Endothelial cell of hepatic sinusoid (primary cell): ENCODE measurements at regions not wholly inside any gene's neighbourhood (a gene's known extent, or its start where the extent isn't known, plus 50 kb on each side); places are given as distances from the start of the nearest gene placed in this dataset.

Source experiments
- in situ Hi-C: cut with HindIII; loops from 2 replicates; pipeline ENCODE4 v1.10.0; 2017; ENCODE audit warnings: low sequenced_read_pairs

- in situ Hi-C loops = no loop called here
These were observed 73.4 kb upstream of the BOD1 start for GRCh38 chr5:173689737-173690360.

DNA sequence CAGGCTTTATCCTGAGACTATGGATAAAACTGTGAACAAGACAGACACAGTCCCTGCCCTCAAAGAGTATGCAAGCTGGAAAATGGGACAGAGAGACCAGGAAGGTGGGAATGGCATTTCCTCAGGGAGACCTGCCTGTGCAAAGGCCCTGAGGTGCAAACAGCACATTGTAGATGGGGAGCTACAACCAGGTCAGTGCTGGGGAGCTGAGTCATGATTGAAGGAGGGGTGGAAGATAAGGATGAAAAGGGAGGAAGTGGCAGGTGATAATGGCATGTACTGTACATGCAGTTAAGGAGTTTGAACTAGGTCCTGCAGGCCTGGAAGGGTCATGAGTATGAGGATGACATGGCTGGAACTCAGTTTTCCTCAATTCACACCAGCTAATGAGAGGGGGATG lies 75.5 kb upstream of the BOD1 start:
- in situ Hi-C loops = no loop called here

DNA sequence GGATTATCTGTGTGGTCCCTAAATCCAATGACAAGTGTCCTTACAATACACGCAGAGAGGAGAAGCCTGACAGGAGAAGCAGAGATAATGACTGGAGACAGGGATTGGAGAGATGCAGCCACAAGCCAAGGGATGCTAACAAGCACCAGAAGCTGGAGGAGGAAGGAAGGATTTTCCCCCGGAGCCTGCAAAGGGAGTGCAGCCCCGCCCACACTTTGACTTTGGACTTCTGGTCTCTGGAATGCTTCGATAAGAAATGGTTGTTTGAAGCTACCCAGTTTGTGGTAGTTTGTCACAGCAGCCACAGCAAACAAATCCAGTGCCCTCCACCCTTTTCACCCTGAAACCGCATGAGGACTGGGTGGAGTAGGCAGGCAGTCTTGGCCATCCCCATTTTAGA lies 77.2 kb upstream of the BOD1 start:
- in situ Hi-C loops = no loop called here

- in situ Hi-C loops = no loop called here
These were observed 79.8 kb upstream of the BOD1 start for GRCh38 chr5:173696216-173696615.

DNA sequence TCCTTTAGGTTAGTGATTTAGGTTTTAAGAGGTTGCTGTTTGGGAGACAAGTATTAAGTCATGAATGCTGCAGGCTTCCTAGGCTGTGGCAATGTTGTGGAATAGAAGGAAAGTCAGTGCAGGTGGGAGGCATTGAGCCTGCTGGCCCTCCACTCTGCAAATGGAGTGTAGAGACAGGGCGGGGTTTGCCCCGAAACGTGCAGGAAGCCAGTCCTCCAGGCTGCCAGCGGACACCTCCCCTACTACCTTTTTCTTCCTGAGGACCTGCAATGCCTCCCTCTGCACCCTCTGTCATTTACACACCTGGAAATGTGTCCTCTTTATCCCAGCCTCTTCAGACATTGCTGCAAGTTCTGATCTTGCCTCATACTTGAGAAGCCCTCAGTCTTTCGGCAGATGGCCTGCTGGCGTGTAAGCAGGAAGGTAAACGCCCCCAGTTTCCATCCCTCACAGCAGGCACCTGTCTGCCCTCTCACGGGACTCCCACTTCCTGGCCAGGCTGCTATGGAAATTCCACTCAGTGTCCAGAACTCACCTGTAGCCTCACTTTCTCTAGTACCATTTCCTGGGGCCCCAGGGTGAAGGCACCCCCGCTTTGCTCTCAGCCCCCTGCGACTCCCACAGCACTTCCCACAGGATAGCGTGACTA lies 81.6 kb upstream of the BOD1 start:
- in situ Hi-C loops = no loop called here

- in situ Hi-C loops = loop anchor here (5.0 kb wide), 1 partner anchor 43 kb away; no protein-coding TSS in a partner anchor
These were observed 83.5 kb upstream of the BOD1 start for GRCh38 chr5:173699966-173700365.

- in situ Hi-C loops = loop anchor here (5.0 kb wide), 1 partner anchor 46 kb away; no protein-coding TSS in a partner anchor
These were observed 87.0 kb upstream of the BOD1 start for GRCh38 chr5:173703466-173703865.

DNA sequence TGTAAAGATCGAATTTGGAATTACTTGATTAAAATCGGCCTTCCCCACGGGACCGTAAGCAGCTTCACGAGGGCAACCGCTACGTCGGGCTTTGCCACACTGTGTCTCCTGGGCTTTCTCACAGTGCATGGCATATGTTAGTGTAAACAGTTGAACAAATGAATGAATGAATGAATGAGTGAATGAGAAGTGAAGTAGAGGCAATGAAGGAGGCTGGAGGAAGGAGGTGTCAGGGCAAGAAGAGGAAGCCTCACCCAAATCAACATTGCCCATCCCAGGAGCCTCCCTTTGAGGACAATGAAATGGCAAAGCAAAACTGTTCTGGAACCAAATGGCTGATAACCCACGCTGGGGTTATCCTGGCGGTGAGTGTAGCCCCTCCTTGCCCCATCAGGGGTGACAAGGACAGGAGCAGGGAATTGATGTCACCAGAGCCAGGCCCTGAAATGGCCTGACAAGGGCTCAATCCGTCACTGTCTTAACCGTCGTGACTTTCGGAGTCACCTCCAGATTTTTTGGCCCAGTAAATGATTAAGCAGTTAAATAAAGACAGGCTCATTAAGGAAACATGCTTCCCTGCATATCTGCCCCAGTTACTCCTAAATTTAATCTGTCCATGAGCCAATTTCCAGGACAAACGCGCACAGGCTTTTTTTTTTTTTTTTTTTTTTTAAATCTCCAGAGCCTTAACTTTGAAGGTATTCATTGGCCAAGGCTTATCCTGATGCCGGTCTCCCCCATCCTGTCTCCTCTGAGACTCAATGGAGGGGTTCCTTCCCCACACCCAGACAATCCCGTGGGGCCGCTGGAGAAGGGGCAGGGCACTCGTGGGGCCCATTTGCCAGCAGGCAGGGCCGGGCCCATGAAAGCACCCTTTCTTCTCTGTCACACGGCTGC lies 88.4 kb upstream of the BOD1 start:
- in situ Hi-C loops = loop anchor here (5.0 kb wide), 2 partner anchors 48 to 52 kb away; no protein-coding TSS in a partner anchor

- in situ Hi-C loops = loop anchor here (5.0 kb wide), 1 partner anchor 52 kb away; no protein-coding TSS in a partner anchor
These were observed 89.1 kb upstream of the BOD1 start for GRCh38 chr5:173705512-173706044.

DNA sequence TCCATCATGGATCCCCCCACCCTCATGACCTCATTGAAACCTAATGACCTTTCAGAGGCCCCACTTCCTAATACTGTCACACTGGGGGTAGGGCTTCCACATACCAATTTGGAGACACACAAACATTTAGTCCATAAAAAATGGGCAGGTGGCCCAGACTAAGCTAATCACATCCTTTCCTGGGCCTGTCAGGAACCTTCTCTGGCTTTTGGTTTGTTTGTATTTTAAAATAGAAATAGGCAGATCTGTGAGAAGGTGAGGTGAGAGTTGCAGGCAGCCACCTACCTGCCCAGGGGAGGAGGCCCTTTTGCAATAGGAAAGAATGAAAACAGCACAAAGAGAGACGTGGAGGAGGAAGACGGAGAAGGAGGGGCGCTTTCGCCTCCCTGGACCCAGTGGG lies 90.2 kb upstream of the BOD1 start:
- in situ Hi-C loops = loop anchor here (5.0 kb wide), 1 partner anchor 51 kb away; no protein-coding TSS in a partner anchor

- in situ Hi-C loops = loop anchor here (5.0 kb wide), 1 partner anchor 50 kb away; no protein-coding TSS in a partner anchor
These were observed 90.9 kb upstream of the BOD1 start for GRCh38 chr5:173707392-173707791.

DNA sequence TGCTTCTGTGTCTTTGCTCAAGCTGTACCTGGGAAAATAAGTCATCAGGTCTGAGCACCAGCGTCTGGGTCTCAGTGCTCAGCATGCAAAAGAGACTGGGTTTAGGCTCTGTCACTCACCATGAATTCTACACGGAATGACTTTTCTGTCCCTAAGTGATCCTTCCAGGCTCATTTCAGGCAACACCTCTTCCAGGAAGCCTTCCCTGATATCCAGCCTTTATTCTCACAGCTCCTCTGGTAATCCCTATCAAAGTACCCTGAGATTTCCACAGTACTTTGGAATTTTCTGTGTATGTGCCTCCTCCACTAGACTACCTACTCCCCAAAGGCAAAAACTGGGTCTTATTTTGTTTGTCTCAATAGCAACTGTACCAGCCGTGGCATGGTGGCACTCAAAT lies 92.7 kb upstream of the BOD1 start:
- in situ Hi-C loops = loop anchor here (5.0 kb wide), 1 partner anchor 48 kb away; no protein-coding TSS in a partner anchor

- in situ Hi-C loops = loop anchor here (5.0 kb wide), 2 partner anchors 48 to 93 kb away; no protein-coding TSS in a partner anchor
These were observed 93.3 kb upstream of the BOD1 start for GRCh38 chr5:173709761-173710160.

- in situ Hi-C loops = loop anchor here (5.0 kb wide), 1 partner anchor 92 kb away; no protein-coding TSS in a partner anchor
These were observed 94.1 kb upstream of the BOD1 start for GRCh38 chr5:173710528-173710927.

GRCh38 chr5:173711466-173711865 lies 95.0 kb upstream of the BOD1 start:
- in situ Hi-C loops = loop anchor here (5.0 kb wide), 1 partner anchor 91 kb away; no protein-coding TSS in a partner anchor

- in situ Hi-C loops = loop anchor here (5.0 kb wide), 1 partner anchor 90 kb away; no protein-coding TSS in a partner anchor
These were observed 96.2 kb upstream of the BOD1 start for GRCh38 chr5:173712609-173713175.

DNA sequence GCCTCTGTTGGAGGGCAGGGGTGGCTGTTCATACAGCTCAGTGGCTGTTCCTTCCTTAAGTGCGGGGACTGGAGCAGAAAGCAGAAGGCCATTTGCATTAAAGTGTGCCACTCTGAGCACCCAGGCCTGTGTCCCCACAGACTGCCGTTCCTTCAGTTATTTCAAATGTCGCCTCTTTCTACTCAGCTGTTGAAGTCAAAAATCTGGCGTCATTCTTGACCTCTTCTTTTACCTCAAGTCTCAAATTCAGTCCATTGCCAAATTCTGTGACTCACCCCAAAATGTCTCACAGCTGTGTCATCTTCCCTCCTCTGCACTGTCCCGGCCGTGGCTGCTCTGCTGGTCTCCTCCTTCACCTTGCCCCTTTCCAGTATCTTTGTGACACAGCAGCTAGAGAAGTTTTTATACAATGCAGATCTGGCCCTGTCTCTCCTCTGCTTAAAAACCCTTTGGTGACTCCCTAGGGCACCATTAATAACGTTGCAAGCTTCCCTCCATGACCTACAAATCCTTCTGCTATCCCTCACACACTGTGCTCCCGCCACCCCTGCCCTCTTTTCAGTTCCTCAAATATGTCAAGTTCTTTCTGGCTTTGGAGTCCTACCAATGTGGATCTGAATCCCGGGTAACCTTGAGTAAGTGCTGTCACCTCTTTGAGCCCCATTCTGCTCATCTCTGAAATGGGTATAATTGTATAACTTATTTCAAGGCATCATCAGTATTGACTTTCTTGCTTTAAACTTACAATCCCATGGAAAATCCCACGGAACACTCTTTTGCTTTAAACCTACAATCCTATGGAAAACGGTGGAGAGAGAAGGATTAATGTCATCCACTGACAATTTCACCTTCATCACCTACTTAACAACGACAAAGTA lies 98.3 kb upstream of the BOD1 start:
- in situ Hi-C loops = loop anchor here (5.0 kb wide), 1 partner anchor 88 kb away; no protein-coding TSS in a partner anchor

GRCh38 chr5:173715607-173716006 lies 99.2 kb upstream of the BOD1 start:
- in situ Hi-C loops = no loop called here

GRCh38 chr5:173716058-173716682 lies 99.7 kb upstream of the BOD1 start:
- in situ Hi-C loops = no loop called here
